ENCODE measurements at regions not wholly inside any gene's neighbourhood (a gene's known extent, or its start where the extent isn't known, plus 50 kb on each side); places are given as distances from the start of the nearest gene placed in this dataset.
A peak's percentile ranks its signal among the peaks of the same experiment; 100 is the strongest.

- H3K36me3 ChIP-seq (ENCODE audit: control insufficient read depth in 1 of 2, insufficient read depth in 2 of 2, low read length in 1 of 2): no peaks in the 10 kb centered on the region
- peaks cover 0 to 3% of the 10 kb centered on the region in 2 donors for H3K4me1 ChIP-seq (ENCODE audit: control insufficient read depth in 1 of 2, insufficient read depth in 2 of 2, low read length in 2 of 2)
- 5 to 14% methylated on average over 1 of the region's 1 CpG for WGBS, 2 donors
- H3K27ac ChIP-seq (ENCODE audit: low read depth in 1 of 2, low read length in 2 of 2): no peak overlapping the region
- DNase-seq (no peak), ATAC-seq (ENCODE audit: low FRiP score) (peak; percentile 22)
- no peak overlapping the region for H3K4me3 ChIP-seq (ENCODE audit: low read length in 2 of 2)
- no peaks in the 10 kb centered on the region for H3K9me3 ChIP-seq (ENCODE audit: control insufficient read depth, low read length)
- intact Hi-C loops (cut with DNase I): no loop called here
- no peaks in the 10 kb centered on the region for H3K27me3 ChIP-seq (ENCODE audit: control insufficient read depth in 1 of 2, insufficient read depth in 2 of 2, low read length in 1 of 2)
These were observed 322.2 kb downstream of the SOX4 start for GRCh38 chr6:21915707-21916260.

- ATAC-seq (ENCODE audit: low FRiP score) (no peak), DNase-seq (no peak)
- Histone ChIP-seq H3K9me3 (ENCODE audit: control insufficient read depth, low read length) (no peaks in the 10 kb centered on the region), H3K27me3 (ENCODE audit: control insufficient read depth in 1 of 2, insufficient read depth in 2 of 2, low read length in 1 of 2) (no peaks in the 10 kb centered on the region), H3K4me1 (ENCODE audit: control insufficient read depth in 1 of 2, insufficient read depth in 2 of 2, low read length in 2 of 2) (peaks cover 0 to 3% of the 10 kb centered on the region in 2 donors), H3K4me3 (ENCODE audit: low read length in 2 of 2) (no peak overlapping the region), H3K36me3 (ENCODE audit: control insufficient read depth in 1 of 2, insufficient read depth in 2 of 2, low read length in 1 of 2) (no peaks in the 10 kb centered on the region), H3K27ac (ENCODE audit: low read depth in 1 of 2, low read length in 2 of 2) (no peak overlapping the region)
- intact Hi-C loops (cut with DNase I): no loop called here
- 94 to 96% methylated on average over 7 of the region's 7 CpGs for WGBS, 2 donors
These were observed 324.5 kb downstream of the SOX4 start for GRCh38 chr6:21918041-21918440.

- H3K27me3 ChIP-seq (ENCODE audit: control insufficient read depth in 1 of 2, insufficient read depth in 2 of 2, low read length in 1 of 2): no peaks in the 10 kb centered on the region
- no peak for ATAC-seq (ENCODE audit: low FRiP score)
- H3K9me3 ChIP-seq (ENCODE audit: control insufficient read depth, low read length): no peaks in the 10 kb centered on the region
- DNase-seq: no peak
- WGBS, 2 donors: 94 to 96% methylated on average over 4 of the region's 4 CpGs
- H3K4me1 ChIP-seq (ENCODE audit: control insufficient read depth in 1 of 2, insufficient read depth in 2 of 2, low read length in 2 of 2): peaks cover 0 to 3% of the 10 kb centered on the region in 2 donors
- H3K4me3 ChIP-seq (ENCODE audit: low read length in 2 of 2): no peak overlapping the region
- no peaks in the 10 kb centered on the region for H3K36me3 ChIP-seq (ENCODE audit: control insufficient read depth in 1 of 2, insufficient read depth in 2 of 2, low read length in 1 of 2)
- intact Hi-C loops (cut with DNase I): no loop called here
- no peak overlapping the region for H3K27ac ChIP-seq (ENCODE audit: low read depth in 1 of 2, low read length in 2 of 2)
These were observed 325.1 kb downstream of the SOX4 start for GRCh38 chr6:21918666-21919065.

GRCh38 chr6:21922086-21922485 is 328.5 kb downstream of the SOX4 start:
- no peaks in the 10 kb centered on the region for H3K36me3 ChIP-seq (ENCODE audit: control insufficient read depth in 1 of 2, insufficient read depth in 2 of 2, low read length in 1 of 2)
- no peak overlapping the region for H3K4me3 ChIP-seq (ENCODE audit: low read length in 2 of 2)
- H3K27ac ChIP-seq (ENCODE audit: low read depth in 1 of 2, low read length in 2 of 2): no peak overlapping the region
- no peaks in the 10 kb centered on the region for H3K4me1 ChIP-seq (ENCODE audit: control insufficient read depth in 1 of 2, insufficient read depth in 2 of 2, low read length in 2 of 2)
- DNase-seq: no peak
- H3K27me3 ChIP-seq (ENCODE audit: control insufficient read depth in 1 of 2, insufficient read depth in 2 of 2, low read length in 1 of 2): no peaks in the 10 kb centered on the region
- no peaks in the 10 kb centered on the region for H3K9me3 ChIP-seq (ENCODE audit: control insufficient read depth, low read length)
- WGBS, 2 donors: 74 to 81% methylated on average over 2 of the region's 2 CpGs
- ATAC-seq (ENCODE audit: low FRiP score): no peak
- intact Hi-C loops (cut with DNase I): no loop called here

GRCh38 chr6:21924002-21924401 is 330.5 kb downstream of the SOX4 start:
- DNase-seq (no peak), ATAC-seq (ENCODE audit: low FRiP score) (no peak)
- WGBS, 2 donors: 96 to 98% methylated on average over 3 of the region's 3 CpGs
- intact Hi-C loops (cut with DNase I): no loop called here
- no peak overlapping the region for H3K27ac ChIP-seq (ENCODE audit: low read depth in 1 of 2, low read length in 2 of 2)
- no peaks in the 10 kb centered on the region for H3K9me3 ChIP-seq (ENCODE audit: control insufficient read depth, low read length)
- H3K27me3 ChIP-seq (ENCODE audit: control insufficient read depth in 1 of 2, insufficient read depth in 2 of 2, low read length in 1 of 2): no peaks in the 10 kb centered on the region
- no peaks in the 10 kb centered on the region for H3K36me3 ChIP-seq (ENCODE audit: control insufficient read depth in 1 of 2, insufficient read depth in 2 of 2, low read length in 1 of 2)
- H3K4me3 ChIP-seq (ENCODE audit: low read length in 2 of 2): no peak overlapping the region
- no peaks in the 10 kb centered on the region for H3K4me1 ChIP-seq (ENCODE audit: control insufficient read depth in 1 of 2, insufficient read depth in 2 of 2, low read length in 2 of 2)

- ATAC-seq (ENCODE audit: low FRiP score) (no peak), DNase-seq (no peak)
- intact Hi-C loops (cut with DNase I): no loop called here
- no peak overlapping the region for H3K27ac ChIP-seq (ENCODE audit: low read depth in 1 of 2, low read length in 2 of 2)
- H3K4me1 ChIP-seq (ENCODE audit: control insufficient read depth in 1 of 2, insufficient read depth in 2 of 2, low read length in 2 of 2): no peaks in the 10 kb centered on the region
- 79 to 86% methylated on average over 3 of the region's 3 CpGs for WGBS, 2 donors
- peaks cover 0 to 2% of the 10 kb centered on the region in 2 donors for H3K36me3 ChIP-seq (ENCODE audit: control insufficient read depth in 1 of 2, insufficient read depth in 2 of 2, low read length in 1 of 2)
- no peaks in the 10 kb centered on the region for H3K9me3 ChIP-seq (ENCODE audit: control insufficient read depth, low read length)
- no peaks in the 10 kb centered on the region for H3K27me3 ChIP-seq (ENCODE audit: control insufficient read depth in 1 of 2, insufficient read depth in 2 of 2, low read length in 1 of 2)
- no peak overlapping the region for H3K4me3 ChIP-seq (ENCODE audit: low read length in 2 of 2)
These were observed 335.3 kb downstream of the SOX4 start for GRCh38 chr6:21928827-21929226.

- DNase-seq (no peak), ATAC-seq (ENCODE audit: low FRiP score) (no peak)
- Histone ChIP-seq H3K27ac (ENCODE audit: low read depth in 1 of 2, low read length in 2 of 2) (no peak overlapping the region), H3K36me3 (ENCODE audit: control insufficient read depth in 1 of 2, insufficient read depth in 2 of 2, low read length in 1 of 2) (peaks cover 0 to 2% of the 10 kb centered on the region in 2 donors), H3K9me3 (ENCODE audit: control insufficient read depth, low read length) (no peaks in the 10 kb centered on the region), H3K4me1 (ENCODE audit: control insufficient read depth in 1 of 2, insufficient read depth in 2 of 2, low read length in 2 of 2) (no peaks in the 10 kb centered on the region), H3K4me3 (ENCODE audit: low read length in 2 of 2) (no peak overlapping the region), H3K27me3 (ENCODE audit: control insufficient read depth in 1 of 2, insufficient read depth in 2 of 2, low read length in 1 of 2) (no peaks in the 10 kb centered on the region)
- intact Hi-C loops (cut with DNase I): no loop called here
- 95 to 98% methylated on average over 4 of the region's 4 CpGs for WGBS, 2 donors
These were observed 338.2 kb downstream of the SOX4 start for GRCh38 chr6:21931641-21932335.

GRCh38 chr6:21933351-21933750 is 339.8 kb downstream of the SOX4 start:
- no peaks in the 10 kb centered on the region for H3K4me1 ChIP-seq (ENCODE audit: control insufficient read depth in 1 of 2, insufficient read depth in 2 of 2, low read length in 2 of 2)
- no peaks in the 10 kb centered on the region for H3K27me3 ChIP-seq (ENCODE audit: control insufficient read depth in 1 of 2, insufficient read depth in 2 of 2, low read length in 1 of 2)
- no peak for ATAC-seq (ENCODE audit: low FRiP score)
- no peak overlapping the region for H3K27ac ChIP-seq (ENCODE audit: low read depth in 1 of 2, low read length in 2 of 2)
- DNase-seq: no peak
- H3K36me3 ChIP-seq (ENCODE audit: control insufficient read depth in 1 of 2, insufficient read depth in 2 of 2, low read length in 1 of 2): peaks cover 0 to 2% of the 10 kb centered on the region in 2 donors
- intact Hi-C loops (cut with DNase I): no loop called here
- no peaks in the 10 kb centered on the region for H3K9me3 ChIP-seq (ENCODE audit: control insufficient read depth, low read length)
- H3K4me3 ChIP-seq (ENCODE audit: low read length in 2 of 2): no peak overlapping the region

GRCh38 chr6:21935142-21935541 is 341.6 kb downstream of the SOX4 start:
- peaks cover 0 to 2% of the 10 kb centered on the region in 2 donors for H3K36me3 ChIP-seq (ENCODE audit: control insufficient read depth in 1 of 2, insufficient read depth in 2 of 2, low read length in 1 of 2)
- H3K9me3 ChIP-seq (ENCODE audit: control insufficient read depth, low read length): no peaks in the 10 kb centered on the region
- intact Hi-C loops (cut with DNase I): no loop called here

More at GRCh38 chr6:21935142-21935541, 341.6 kb downstream of the SOX4 start:
- no peak for ATAC-seq (ENCODE audit: low FRiP score)
- no peaks in the 10 kb centered on the region for H3K27me3 ChIP-seq (ENCODE audit: control insufficient read depth in 1 of 2, insufficient read depth in 2 of 2, low read length in 1 of 2)
- no peak overlapping the region for H3K27ac ChIP-seq (ENCODE audit: low read depth in 1 of 2, low read length in 2 of 2)
- no peak for DNase-seq
- H3K4me1 ChIP-seq (ENCODE audit: control insufficient read depth in 1 of 2, insufficient read depth in 2 of 2, low read length in 2 of 2): no peaks in the 10 kb centered on the region
- no peak overlapping the region for H3K4me3 ChIP-seq (ENCODE audit: low read length in 2 of 2)

Data from aorta (tissue), 5 donors.